ENCODE measurements at regions not wholly inside any gene's neighbourhood (a gene's known extent, or its start where the extent isn't known, plus 50 kb on each side); places are given as distances from the start of the nearest gene placed in this dataset.

DNA sequence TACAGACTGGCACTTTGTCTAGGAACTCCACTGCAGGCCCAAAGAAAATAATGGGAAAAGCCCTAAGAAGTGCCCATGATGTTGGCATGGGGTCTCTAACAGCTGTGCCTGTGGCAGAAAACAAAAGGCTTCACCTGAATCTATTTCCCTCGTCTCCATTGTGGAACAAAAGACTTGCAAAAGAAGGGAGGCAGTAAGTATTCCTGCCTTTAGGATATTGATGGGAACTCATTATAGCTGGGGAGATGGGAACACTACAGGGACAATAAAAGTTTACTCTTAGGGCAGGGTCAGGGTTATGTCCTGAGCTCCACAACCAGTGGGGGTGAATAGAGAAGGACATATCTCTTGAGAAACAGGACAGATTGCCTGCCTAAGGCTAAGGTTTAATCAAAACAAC lies 930.6 kb upstream of the EPHA6 start:
- no peaks in the 10 kb centered on the region for H3K9me1 ChIP-seq (ENCODE audit: control insufficient read depth, extremely low read depth, insufficient read depth, low read length)
- H3K36me3 ChIP-seq (ENCODE audit: control insufficient read depth in 2 of 2, extremely low read depth in 1 of 2, insufficient read depth in 2 of 2, low read length in 2 of 2): no peaks in the 10 kb centered on the region
- no peaks in the 10 kb centered on the region for H4K20me1 ChIP-seq (ENCODE audit: control insufficient read depth, extremely low read depth, insufficient read depth, low read length)
- H3K27ac ChIP-seq (ENCODE audit: control insufficient read depth, insufficient read depth, low read length): no peak overlapping the region
- no peak overlapping the region for H3K4me3 ChIP-seq (ENCODE audit: control insufficient read depth in 2 of 3, extremely low read depth in 1 of 3, insufficient read depth in 2 of 3, low read depth in 1 of 3, low read length in 3 of 3)
- H3K4me2 ChIP-seq (ENCODE audit: control insufficient read depth, extremely low read depth, insufficient read depth, low read depth, low read length): no peak overlapping the region
- no peak overlapping the region for H2AFZ ChIP-seq (ENCODE audit: control insufficient read depth, low read length)
- no peak for FAIRE-seq
- TF ChIP-seq, protein P1, sequence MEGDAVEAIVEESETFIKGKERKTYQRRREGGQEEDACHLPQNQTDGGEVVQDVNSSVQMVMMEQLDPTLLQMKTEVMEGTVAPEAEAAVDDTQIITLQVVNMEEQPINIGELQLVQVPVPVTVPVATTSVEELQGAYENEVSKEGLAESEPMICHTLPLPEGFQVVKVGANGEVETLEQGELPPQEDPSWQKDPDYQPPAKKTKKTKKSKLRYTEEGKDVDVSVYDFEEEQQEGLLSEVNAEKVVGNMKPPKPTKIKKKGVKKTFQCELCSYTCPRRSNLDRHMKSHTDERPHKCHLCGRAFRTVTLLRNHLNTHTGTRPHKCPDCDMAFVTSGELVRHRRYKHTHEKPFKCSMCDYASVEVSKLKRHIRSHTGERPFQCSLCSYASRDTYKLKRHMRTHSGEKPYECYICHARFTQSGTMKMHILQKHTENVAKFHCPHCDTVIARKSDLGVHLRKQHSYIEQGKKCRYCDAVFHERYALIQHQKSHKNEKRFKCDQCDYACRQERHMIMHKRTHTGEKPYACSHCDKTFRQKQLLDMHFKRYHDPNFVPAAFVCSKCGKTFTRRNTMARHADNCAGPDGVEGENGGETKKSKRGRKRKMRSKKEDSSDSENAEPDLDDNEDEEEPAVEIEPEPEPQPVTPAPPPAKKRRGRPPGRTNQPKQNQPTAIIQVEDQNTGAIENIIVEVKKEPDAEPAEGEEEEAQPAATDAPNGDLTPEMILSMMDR (optimal IDR thresholded peaks at IDR 0.05 in 1 of 3, IDR thresholded peaks at IDR 0.05 in 1 of 3, conservative IDR thresholded peaks at IDR 0.05 in 1 of 3; ENCODE audit: extremely low read depth in 1 of 3, insufficient read depth in 2 of 3, low read length in 3 of 3): no peak
- no peak for TF ChIP-seq EZH2 (IDR thresholded peaks at IDR 0.05; ENCODE audit: low read length)
- H3K27me3 ChIP-seq (ENCODE audit: control insufficient read depth, extremely low read depth, insufficient read depth, low read length): no peaks in the 10 kb centered on the region
- H3K79me2 ChIP-seq (ENCODE audit: control insufficient read depth, insufficient read depth, low read length): no peaks in the 10 kb centered on the region
- H3K9ac ChIP-seq (ENCODE audit: control insufficient read depth, extremely low read depth, insufficient read depth, low read length): no peak overlapping the region
- dilution Hi-C loops (cut with MboI; ENCODE audit: extremely low pct_ligation_motif_present, low sequenced_read_pairs): no loop called here
- H3K9me3 ChIP-seq (ENCODE audit: control insufficient read depth, low read depth, low read length): no peaks in the 10 kb centered on the region
- H3K4me1 ChIP-seq (ENCODE audit: control insufficient read depth, extremely low read depth, insufficient read depth, low read length): no peaks in the 10 kb centered on the region
- DNase-seq (ENCODE audit: low read depth, low spot score): no peak

GRCh38 chr3:95886616-95887015 lies 927.8 kb upstream of the EPHA6 start:
- no peaks in the 10 kb centered on the region for H3K36me3 ChIP-seq (ENCODE audit: control insufficient read depth in 2 of 2, extremely low read depth in 1 of 2, insufficient read depth in 2 of 2, low read length in 2 of 2)
- H2AFZ ChIP-seq (ENCODE audit: control insufficient read depth, low read length): no peak overlapping the region
- H4K20me1 ChIP-seq (ENCODE audit: control insufficient read depth, extremely low read depth, insufficient read depth, low read length): no peaks in the 10 kb centered on the region
- H3K27ac ChIP-seq (ENCODE audit: control insufficient read depth, insufficient read depth, low read length): no peak overlapping the region
- no peaks in the 10 kb centered on the region for H3K9me1 ChIP-seq (ENCODE audit: control insufficient read depth, extremely low read depth, insufficient read depth, low read length)
- dilution Hi-C loops (cut with MboI; ENCODE audit: extremely low pct_ligation_motif_present, low sequenced_read_pairs): no loop called here
- no peak overlapping the region for H3K4me3 ChIP-seq (ENCODE audit: control insufficient read depth in 2 of 3, extremely low read depth in 1 of 3, insufficient read depth in 2 of 3, low read depth in 1 of 3, low read length in 3 of 3)
- H3K9ac ChIP-seq (ENCODE audit: control insufficient read depth, extremely low read depth, insufficient read depth, low read length): no peak overlapping the region
- no peaks in the 10 kb centered on the region for H3K4me1 ChIP-seq (ENCODE audit: control insufficient read depth, extremely low read depth, insufficient read depth, low read length)
- DNase-seq (ENCODE audit: low read depth, low spot score) (no peak), FAIRE-seq (no peak)
- no peak overlapping the region for H3K4me2 ChIP-seq (ENCODE audit: control insufficient read depth, extremely low read depth, insufficient read depth, low read depth, low read length)
- H3K27me3 ChIP-seq (ENCODE audit: control insufficient read depth, extremely low read depth, insufficient read depth, low read length): no peaks in the 10 kb centered on the region
- TF ChIP-seq, protein P1 (optimal IDR thresholded peaks at IDR 0.05 in 1 of 3, IDR thresholded peaks at IDR 0.05 in 1 of 3, conservative IDR thresholded peaks at IDR 0.05 in 1 of 3; ENCODE audit: extremely low read depth in 1 of 3, insufficient read depth in 2 of 3, low read length in 3 of 3): no peak
- TF ChIP-seq EZH2 (IDR thresholded peaks at IDR 0.05; ENCODE audit: low read length): no peak
- no peaks in the 10 kb centered on the region for H3K9me3 ChIP-seq (ENCODE audit: control insufficient read depth, low read depth, low read length)
- no peaks in the 10 kb centered on the region for H3K79me2 ChIP-seq (ENCODE audit: control insufficient read depth, insufficient read depth, low read length)

All from keratinocyte (primary cell).